ENCODE measurements at regions not wholly inside any gene's neighbourhood (a gene's known extent, or its start where the extent isn't known, plus 50 kb on each side); places are given as distances from the start of the nearest gene placed in this dataset.

DNA sequence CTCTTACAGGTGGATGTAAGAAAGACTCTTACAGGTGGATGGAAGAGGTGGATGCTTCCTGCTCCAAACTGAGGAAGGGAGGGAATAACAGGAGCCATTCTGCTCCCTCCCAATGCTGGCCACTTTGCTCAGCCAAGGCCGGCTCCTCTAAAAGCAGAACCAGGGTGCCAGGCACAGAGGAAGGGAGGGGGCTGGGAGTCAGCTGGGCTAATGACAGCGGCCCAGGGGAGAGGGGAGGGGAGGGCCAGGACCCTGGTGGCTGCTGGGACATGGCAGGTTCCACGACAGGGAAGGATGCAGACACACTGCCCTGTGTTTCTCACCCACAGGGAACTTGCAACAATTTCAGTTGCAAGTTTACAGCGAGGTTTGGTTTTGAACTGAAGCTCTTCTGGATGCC is 173.4 kb downstream of the ANAPC1 start:
- Mint-ChIP-seq H3K27me3 (peaks cover 3% of the 10 kb centered on the region), H3K27ac (no peak overlapping the region), H3K9me3 (no peaks in the 10 kb centered on the region), H3K4me3 (no peak overlapping the region), H3K36me3 (peaks cover 3% of the 10 kb centered on the region), H3K4me1 (no peaks in the 10 kb centered on the region)

DNA sequence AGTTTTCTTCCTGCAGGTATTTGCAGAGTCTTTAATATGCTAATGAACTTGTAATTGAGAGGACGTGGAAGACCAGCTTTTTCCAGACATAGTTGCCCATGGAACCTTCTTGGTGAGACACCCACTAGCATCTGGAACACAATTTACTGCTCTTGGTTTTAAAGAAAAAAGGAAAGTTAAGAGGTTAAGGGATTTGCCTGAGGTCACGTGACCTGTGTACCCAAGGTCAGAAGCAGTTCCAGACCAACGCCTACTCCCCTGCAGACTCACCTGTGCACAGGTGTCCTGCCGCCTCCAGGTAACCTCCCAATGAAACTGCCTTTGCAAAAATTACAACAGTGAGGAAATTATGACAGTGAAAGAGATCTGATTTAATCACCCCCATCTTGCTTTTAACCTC is 172.7 kb downstream of the ANAPC1 start:
- H3K9me3 Mint-ChIP-seq: no peaks in the 10 kb centered on the region
- H3K27me3 Mint-ChIP-seq: peaks cover 3% of the 10 kb centered on the region
- no peaks in the 10 kb centered on the region for H3K4me1 Mint-ChIP-seq
- H3K27ac Mint-ChIP-seq: no peak overlapping the region
- H3K36me3 Mint-ChIP-seq: peaks cover 3% of the 10 kb centered on the region
- H3K4me3 Mint-ChIP-seq: no peak overlapping the region

DNA sequence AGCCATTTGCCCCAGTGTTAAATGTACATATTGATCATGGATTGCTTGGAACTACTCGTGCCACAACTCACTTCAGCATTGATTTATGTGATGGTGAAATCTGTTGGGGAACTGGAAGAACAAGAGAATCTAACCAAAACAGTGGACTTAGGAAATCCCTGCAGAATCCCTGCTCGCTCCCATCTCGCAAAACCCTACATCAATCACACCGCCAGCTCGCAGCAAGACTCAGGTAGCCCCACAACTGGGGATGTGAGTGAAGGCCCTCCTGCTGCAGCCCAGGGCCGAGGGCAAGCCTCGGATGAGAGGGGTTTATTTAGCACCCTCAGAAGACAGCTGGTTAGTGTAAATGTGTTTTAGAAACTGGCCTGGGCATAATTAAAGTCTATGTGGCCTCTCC is 171.6 kb downstream of the ANAPC1 start:
- H3K36me3 Mint-ChIP-seq: peaks cover 3% of the 10 kb centered on the region
- H3K27ac Mint-ChIP-seq: no peak overlapping the region
- no peaks in the 10 kb centered on the region for H3K4me1 Mint-ChIP-seq
- peaks cover 3% of the 10 kb centered on the region for H3K27me3 Mint-ChIP-seq
- no peak overlapping the region for H3K4me3 Mint-ChIP-seq
- no peaks in the 10 kb centered on the region for H3K9me3 Mint-ChIP-seq

DNA sequence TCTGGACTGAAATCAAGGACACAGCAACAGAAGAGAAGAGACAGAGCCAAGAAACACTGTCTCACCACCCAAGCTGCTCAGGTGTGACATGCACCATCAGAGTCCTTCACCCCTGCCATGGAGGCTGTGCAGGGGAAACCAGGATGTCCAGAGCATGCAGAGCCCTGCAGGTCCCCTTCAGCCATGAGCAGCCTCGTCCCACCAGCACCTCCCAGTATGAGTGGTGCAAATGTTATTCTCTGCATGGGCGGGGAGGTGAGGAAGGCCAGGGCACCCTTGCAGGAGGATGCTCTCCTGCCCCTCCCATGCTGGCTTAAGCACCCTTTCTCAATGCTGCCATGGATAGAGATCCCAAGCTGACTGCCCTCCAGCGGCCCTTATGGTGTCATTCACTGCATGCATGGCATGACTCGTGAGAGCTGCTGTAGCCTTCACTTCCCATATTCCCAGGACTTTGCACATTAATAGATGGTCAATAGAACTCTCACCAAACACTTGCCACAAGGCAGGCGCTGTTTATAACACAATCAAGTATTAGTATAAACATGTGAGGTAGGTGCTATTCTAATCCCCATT is 171.0 kb downstream of the ANAPC1 start:
- Mint-ChIP-seq H3K36me3 (peaks cover 3% of the 10 kb centered on the region), H3K4me1 (no peaks in the 10 kb centered on the region), H3K27me3 (peaks cover 3% of the 10 kb centered on the region), H3K27ac (no peak overlapping the region), H3K9me3 (no peaks in the 10 kb centered on the region), H3K4me3 (no peak overlapping the region)

DNA sequence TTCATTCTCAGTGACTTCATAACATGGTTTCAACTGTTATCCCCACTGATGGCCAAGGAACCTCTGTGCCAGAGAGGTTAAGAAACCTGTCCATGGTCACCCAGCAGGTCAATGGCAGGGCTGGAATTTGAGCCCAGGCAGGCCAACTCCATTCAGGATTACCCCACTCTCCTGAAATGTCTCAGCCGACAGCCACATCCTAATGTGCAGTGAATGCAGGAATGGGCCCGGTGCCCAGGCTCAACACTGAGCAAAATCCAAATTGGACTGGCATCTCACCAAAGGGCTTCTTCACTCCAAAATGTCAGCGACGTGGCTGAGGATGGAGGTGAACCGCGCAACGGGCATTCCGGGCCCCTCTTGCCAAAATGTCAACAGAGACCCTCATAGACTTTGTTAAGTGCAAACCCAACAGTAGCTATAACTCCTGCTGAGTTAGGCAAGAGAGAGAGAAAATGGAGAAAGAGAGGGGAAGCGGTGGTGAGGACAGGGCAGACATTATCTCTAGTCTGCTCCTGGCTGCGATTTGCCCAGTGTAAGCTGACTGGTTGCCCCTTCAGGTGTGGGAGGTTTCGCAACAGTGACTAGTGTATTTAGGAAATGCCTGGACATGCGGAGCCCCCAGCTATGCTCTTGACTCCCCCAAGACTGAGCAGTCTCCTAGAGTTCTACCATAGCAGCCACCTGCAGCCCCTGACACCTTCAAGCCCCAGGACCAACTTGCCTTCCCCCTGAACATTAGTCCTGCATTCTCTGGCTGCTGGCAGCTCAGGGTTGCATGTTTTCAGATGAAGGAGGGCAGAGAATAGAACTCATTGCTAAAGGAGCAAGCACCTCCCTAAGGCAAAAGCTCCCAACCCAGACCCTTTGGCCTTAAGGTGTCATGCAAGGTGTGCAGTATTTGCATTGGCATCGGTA is 167.7 kb downstream of the ANAPC1 start:
- Mint-ChIP-seq H3K36me3 (peaks cover 2% of the 10 kb centered on the region), H3K27ac (no peak overlapping the region), H3K27me3 (peaks cover 2% of the 10 kb centered on the region), H3K4me3 (no peak overlapping the region), H3K4me1 (no peaks in the 10 kb centered on the region), H3K9me3 (no peaks in the 10 kb centered on the region)

DNA sequence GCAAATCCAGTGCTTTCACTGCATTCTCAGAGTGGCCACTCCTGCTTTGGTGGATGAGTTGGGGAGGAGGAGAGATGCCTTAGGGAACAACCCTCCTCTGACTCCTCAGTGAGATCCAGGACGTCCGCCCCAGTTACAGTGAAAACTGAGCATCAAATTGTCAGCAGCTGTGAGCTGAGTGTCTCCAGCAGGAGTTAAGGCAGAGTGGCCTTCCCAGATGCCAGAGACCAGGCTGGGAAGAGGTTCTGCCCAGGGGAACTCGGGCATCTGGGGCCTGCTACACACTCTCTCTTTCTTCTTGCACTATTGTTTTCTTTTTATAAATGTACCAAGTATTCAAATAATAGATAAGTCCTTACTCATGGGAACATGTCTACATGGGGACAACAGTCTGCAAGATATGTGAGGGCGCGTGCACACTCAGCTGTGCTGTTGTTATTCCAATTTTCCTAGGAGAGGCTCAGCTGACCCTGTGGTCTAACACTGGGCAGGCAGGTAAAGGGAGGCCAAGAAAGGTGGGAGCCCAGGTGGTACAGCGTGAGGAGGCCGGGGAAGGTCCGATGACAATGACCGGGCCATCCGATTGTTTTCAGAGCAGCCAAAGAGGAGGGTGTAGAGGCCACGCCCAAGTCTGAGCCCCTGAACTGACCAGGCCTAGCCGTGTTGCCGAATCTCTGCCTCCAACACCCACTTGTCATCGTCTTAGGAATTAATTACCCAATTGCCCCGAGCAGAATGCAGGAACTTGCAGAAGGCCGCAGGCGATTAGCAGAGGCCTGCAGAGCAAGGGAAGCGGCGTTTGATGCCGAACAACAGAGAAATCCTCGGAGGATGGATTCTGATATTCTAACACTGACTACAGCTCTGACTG is 166.9 kb downstream of the ANAPC1 start:
- no peaks in the 10 kb centered on the region for H3K4me1 Mint-ChIP-seq
- peaks cover 2% of the 10 kb centered on the region for H3K27me3 Mint-ChIP-seq
- no peak overlapping the region for H3K27ac Mint-ChIP-seq
- peaks cover 2% of the 10 kb centered on the region for H3K36me3 Mint-ChIP-seq
- H3K4me3 Mint-ChIP-seq: no peak overlapping the region
- H3K9me3 Mint-ChIP-seq: no peaks in the 10 kb centered on the region

Data from IgD-negative memory B cell (primary cell).